Stimulated activated CD8-positive, alpha-beta memory T cell treated with anti-CD3 and anti-CD28 coated beads, Interleukin-12 subunit alpha, Interleukin-12 subunit beta, amount 100 ng/mL, for 4 hours (primary cell): ENCODE measurements at regions not wholly inside any gene's neighbourhood (a gene's known extent, or its start where the extent isn't known, plus 50 kb on each side); places are given as distances from the start of the nearest gene placed in this dataset.

Experiments used
- DNase-seq: peaks from one replicate; pipeline ENCODE4 v3.0.0-alpha.2; 2020; ENCODE audit warnings: low read depth

DNA sequence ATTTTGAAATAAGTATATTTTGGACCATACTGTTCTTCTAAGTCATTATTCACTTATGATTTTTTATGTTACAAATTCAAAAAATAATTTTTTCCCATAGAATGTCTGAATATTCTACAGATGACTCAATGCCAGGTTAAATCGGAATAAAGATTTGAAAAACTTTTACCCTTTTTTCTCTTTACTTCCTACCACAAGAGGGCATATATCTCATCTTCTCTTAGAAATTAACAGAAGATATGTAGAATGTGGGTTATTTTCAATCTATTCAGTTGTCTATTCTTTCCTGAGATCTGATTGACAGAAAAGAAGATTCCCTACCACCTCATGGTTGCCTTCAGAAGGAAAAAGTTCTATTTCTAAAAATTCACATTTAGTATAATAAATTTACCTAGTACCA, 53.0 kb upstream of the KITLG start:
- DNase-seq: no peak

DNA sequence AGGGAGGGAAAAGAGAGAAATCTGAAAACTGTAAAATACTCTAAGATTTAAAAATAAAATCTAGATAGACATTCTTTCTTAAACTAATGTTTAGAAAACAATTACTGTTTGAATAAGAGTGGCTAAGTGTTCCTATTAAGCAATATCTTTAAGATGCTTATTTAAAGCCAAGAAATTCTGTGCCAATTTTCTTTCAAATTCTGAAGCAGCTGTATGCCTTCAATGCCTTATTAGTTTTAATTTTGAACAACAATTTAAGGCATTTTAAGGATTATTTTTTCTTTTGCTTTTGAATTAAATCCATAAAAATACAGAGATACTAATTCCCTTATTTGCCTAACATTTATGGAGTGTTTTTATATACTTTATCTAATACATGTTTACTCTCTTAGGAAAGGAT, 50.3 kb upstream of the KITLG start:
- DNase-seq: no peak
